GM12891 (cell line): ENCODE measurements at regions not wholly inside any gene's neighbourhood (a gene's known extent, or its start where the extent isn't known, plus 50 kb on each side); places are given as distances from the start of the nearest gene placed in this dataset.

ENCODE experiments used
- PAX5 ChIP-seq: IDR thresholded peaks from 2 replicates; pipeline ENCODE4 v1.6.1; 2011; ENCODE audit warnings: low read length, moderate library complexity, mild to moderate bottlenecking; ENCODE audit not compliant: insufficient read depth, severe bottlenecking
- POLR2A ChIP-seq: IDR thresholded peaks from 2 replicates; pipeline ENCODE4 v1.6.1; 2011; ENCODE audit warnings: low read depth, low read length, control low read depth
- POLR2AphosphoS5 ChIP-seq: IDR thresholded peaks from 2 replicates; pipeline ENCODE4 v1.6.1; 2011; ENCODE audit warnings: low read depth, low read length, control low read depth
- POU2F2 ChIP-seq: IDR thresholded peaks from 2 replicates; pipeline ENCODE4 v1.6.1; 2011; ENCODE audit warnings: low read depth, mild to moderate bottlenecking, control low read depth, low read length, moderate library complexity
- SPI1 ChIP-seq: IDR thresholded peaks from 2 replicates; pipeline ENCODE4 v1.6.1; 2011; ENCODE audit warnings: low read depth, low read length, control low read depth
- TAF1 ChIP-seq: IDR thresholded peaks from 2 replicates; pipeline ENCODE4 v1.6.1; 2011; ENCODE audit warnings: low read depth, low read length, control low read depth

- TF ChIP-seq POLR2A (no peak), SPI1 (no peak), POLR2AphosphoS5 (no peak), TAF1 (no peak), POU2F2 (no peak), PAX5 (no peak)
These were observed 276.9 kb upstream of the RUNX1 start for GRCh38 chr21:35325953-35326352.
